ENCODE measurements at regions not wholly inside any gene's neighbourhood (a gene's known extent, or its start where the extent isn't known, plus 50 kb on each side); places are given as distances from the start of the nearest gene placed in this dataset.

- TF ChIP-seq CTCF (IDR thresholded peaks at IDR 0.05) (no peak), POLR2A (IDR thresholded peaks at IDR 0.05; ENCODE audit: low read depth) (no peak), EP300 (IDR thresholded peaks at IDR 0.05) (no peak), POLR2AphosphoS5 (IDR thresholded peaks at IDR 0.05) (no peak)
Observed at GRCh38 chr13:73731564-73731963, 402.6 kb downstream of the KLF12 start.

Data from esophagus muscularis mucosa (tissue), 4 donors.